NCI-H526 (cell line): ENCODE measurements at regions not wholly inside any gene's neighbourhood (a gene's known extent, or its start where the extent isn't known, plus 50 kb on each side); places are given as distances from the start of the nearest gene placed in this dataset.
A peak's percentile ranks its signal among the peaks of the same experiment; 100 is the strongest.

Experiments
- DNase-seq, 2 experiments: peaks; one replicate each; lab custom pipeline; 2025; lab: John Stamatoyannopoulos, UW

DNA sequence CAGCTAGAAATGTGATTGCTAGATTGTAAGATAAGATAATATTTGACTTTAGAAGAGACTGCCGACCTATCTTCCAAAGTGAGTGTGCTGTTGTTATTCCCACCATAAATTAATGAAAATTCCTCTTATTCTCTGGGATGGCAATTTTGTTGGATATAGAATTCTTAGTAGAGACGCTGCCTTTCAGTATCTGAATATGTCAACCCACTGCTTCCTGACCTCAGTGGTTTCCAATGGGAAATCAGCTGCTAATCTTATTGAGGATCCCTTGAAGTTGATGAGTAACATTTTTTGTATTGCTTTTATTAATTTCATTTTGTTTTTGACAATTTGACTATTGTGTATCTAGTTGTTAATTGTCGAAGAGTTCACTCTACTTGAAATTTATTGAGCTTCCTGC lies 313.0 kb downstream of the BMP2 start:
- no peak for DNase-seq

GRCh38 chr20:7085467-7085866 lies 318.0 kb downstream of the BMP2 start:
- no peak for DNase-seq

DNA sequence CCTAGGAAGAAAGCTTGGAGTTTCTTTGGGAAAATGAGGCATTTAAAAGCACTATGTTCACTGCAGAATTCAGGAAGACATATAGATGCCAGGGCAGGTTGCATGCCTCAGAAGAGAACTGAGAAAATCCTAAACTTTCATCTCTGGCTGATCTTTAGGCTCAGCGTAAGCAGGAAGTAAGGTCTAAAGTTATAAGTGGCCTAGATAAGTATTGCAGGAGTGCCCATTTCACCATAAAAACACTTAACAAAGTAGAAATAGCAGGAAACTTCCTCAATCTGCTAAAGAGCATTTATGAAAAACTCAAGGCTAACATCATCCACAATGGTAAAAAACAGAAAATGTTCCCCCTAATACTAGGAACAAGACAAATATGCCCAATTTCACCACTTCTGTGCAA lies 320.3 kb downstream of the BMP2 start:
- no peak for DNase-seq

- no peak for DNase-seq
These were observed 322.5 kb downstream of the BMP2 start for GRCh38 chr20:7090001-7090400.

GRCh38 chr20:7090811-7091210 lies 323.3 kb downstream of the BMP2 start:
- DNase-seq = peak; percentile 18 to 66

DNA sequence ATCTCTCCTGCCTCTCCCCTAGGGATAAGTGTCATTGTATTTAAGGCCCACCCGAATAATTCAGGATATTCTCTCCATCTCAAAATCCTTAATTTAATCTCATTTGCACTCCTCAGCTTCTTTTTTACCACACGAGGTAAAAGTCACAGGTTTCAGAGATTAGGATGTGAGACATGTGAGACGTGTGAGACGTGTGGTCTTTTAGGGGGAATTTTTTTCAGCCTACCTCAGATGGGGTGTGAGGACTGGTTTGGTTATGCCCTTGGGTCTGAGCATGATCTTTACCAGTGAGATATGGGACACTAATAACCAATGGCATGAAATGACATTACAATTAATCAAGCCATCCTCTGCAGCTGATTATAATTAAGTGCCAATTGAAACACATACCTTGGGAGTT lies 324.2 kb downstream of the BMP2 start:
- no peak for DNase-seq

- DNase-seq = peak; percentile 46 to 66
These were observed 327.0 kb downstream of the BMP2 start for GRCh38 chr20:7094438-7094997.

DNA sequence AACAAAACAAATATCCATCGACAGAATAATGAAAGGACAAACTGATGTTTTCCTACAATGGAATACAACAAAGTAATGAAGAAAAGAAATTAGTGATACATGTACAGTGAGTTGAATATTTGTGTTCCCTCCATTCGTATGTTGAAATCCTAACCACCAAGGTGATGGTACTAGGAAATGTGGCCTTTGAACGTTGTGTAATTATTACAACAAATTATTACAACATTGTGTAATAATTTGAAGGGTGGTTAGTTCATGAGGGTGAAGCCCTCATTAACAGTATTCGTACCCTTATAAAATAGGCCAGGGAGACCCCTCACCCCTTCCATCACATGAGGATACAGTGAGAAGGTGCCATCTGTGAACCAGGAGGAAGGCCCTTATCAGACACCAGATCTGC lies 339.4 kb downstream of the BMP2 start:
- no peak for DNase-seq

DNA sequence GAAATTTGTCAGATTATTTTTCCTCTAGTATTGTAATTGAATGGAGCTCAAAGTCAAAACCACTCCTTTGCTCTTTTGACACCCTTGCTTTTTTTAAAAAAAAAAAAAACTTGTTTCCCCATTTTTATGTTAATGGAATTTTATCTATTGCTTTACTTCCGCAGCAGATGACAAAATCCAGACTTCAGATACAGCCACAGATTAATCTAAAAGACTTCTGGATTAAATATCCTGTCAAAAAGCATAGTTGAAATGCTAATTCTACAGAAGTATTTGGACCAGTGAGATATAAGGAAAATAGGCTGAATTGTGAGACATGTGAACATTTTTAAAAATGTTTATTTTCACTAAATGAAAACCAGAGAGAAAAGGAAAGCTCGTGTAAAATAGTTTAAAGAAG lies 341.4 kb downstream of the BMP2 start:
- no peak for DNase-seq

DNA sequence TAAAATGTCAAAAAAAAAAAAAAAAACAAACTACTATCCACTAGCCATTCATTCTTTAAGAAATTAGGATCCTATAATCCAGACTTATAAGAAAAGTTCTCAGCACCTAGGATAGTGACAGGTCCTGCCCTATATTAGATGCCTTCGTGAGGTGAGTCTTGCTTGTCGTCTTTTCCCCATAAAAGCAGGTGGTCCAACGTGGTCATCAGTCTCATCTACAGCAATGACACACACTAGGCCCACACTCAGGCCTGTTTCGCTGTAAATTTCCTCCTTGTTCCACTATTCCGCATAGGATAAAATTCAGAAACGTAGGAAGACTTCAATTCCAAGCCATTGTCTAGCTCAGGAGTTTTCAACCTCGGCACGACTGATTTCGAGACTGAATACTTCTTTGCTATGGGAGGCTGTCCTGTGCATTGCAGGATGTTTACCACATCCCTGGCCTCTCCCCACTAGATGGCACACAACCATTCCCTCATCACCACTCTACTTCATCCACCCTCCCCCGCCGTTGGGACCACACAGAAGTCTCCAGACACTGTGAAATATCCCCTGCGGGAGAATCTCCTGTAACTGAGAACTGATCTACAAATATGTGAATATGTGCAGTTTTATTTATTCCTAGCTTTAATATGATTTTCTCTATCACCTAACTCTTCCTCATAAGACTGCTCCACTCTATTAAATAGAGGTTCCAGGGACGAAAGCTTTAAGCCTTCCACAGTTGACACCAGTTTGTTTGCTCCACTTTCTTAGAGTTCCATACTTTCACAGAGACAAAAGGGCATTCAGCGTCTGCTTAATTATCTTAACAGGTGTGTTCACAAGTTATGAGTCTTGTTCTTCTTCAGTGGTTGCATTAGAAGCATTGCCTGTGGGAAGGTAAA lies 346.3 kb downstream of the BMP2 start:
- DNase-seq = peak; percentile 82 to 89

DNA sequence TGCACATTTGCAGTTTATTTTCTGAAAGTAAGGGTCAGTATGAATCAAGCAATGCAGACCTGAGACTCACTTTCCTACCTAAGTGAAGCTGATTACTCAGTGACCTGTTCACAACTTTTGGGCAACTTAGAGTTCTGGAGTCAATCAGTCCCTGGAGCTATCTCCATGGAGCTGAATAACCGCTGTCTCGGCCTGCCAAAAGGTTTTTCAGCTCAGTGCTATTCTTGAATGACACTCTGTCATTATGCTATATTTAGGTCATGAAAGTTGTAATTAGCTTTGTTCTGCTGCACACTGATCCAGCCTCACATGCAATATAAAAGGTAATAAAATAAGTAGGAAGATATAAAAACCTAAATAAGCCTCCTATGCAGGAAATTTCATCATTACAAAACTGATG lies 356.0 kb downstream of the BMP2 start:
- no peak for DNase-seq

- DNase-seq = no peak
These were observed 356.6 kb downstream of the BMP2 start for GRCh38 chr20:7124120-7124519.

DNA sequence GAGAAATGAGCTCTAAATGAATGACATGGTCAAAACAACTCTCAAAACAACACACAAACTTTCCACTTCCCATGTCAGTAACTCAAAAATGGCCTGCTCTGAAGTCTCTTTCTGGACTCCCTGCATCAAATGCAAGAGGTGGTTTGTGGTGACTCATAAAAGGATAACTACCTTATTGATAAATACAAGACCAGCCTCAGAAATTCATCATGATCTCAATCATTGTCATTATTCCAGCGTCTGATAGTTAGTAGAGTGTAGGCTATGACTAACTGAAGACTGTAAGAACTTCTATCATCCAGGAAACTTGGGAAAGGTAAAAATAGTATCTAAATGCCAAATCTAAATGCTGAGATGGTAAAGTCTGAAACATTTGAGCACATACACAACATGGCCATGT lies 369.4 kb downstream of the BMP2 start:
- no peak for DNase-seq

DNA sequence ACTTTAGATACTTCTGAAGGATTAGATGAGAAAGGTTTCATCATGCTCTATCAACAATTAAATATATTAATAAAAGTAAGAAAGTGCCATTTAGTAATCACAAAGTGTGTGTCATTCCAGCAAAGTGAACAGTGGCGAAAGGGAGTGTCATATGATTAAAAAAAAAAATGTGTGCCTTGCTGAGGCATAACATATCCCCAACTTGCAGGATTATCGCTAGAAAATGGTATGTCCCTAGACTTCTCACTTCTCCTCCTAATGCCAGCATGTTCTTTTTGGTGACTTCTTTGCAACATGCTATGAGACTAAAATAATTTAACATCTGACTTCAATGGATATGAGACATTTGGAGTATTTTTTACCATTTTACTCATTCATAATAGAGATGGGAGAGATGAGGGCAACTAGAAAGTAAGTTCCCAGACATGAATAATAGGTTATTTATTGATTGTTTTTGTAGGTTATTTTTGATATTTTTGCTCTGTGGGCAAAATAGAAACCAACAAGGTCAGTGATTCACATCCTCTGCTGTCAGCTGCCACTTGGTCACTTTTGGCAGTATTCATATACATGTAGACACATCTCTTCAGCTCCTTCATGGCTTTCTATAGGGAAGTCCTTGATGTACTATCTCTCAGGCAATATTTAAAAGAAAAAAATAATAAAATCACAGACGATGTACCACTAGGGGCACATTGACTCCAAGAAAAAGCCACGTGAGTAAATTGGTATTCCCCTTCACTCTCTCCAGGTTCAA lies 370.1 kb downstream of the BMP2 start:
- DNase-seq = no peak

GRCh38 chr20:7144464-7144863 lies 377.0 kb downstream of the BMP2 start:
- DNase-seq = no peak

GRCh38 chr20:7146552-7147219 lies 379.2 kb downstream of the BMP2 start:
- DNase-seq = no peak

GRCh38 chr20:7147220-7147601 lies 379.7 kb downstream of the BMP2 start:
- no peak for DNase-seq

- DNase-seq = no peak
These were observed 384.4 kb downstream of the BMP2 start for GRCh38 chr20:7151676-7152470.

DNA sequence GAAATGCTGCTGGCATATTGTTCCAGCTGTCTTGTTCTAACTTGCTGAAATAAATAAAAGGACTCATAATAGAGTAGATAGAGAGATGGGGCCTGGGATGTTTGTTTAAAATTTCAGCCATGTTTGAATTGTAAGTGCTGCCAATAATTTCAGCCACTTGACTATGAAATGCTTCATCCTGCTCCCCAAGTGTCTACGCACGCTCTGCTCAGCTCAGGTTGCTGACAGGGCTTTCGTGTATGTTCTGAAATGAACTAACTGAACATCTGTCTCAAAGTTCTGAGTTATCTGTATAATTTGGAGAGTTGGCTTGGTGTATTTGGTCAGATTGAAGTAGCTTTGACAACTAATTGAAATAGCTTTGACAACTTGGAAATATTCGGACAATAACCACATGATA lies 387.8 kb downstream of the BMP2 start:
- DNase-seq = no peak

GRCh38 chr20:7155794-7156193 lies 388.3 kb downstream of the BMP2 start:
- no peak for DNase-seq

DNA sequence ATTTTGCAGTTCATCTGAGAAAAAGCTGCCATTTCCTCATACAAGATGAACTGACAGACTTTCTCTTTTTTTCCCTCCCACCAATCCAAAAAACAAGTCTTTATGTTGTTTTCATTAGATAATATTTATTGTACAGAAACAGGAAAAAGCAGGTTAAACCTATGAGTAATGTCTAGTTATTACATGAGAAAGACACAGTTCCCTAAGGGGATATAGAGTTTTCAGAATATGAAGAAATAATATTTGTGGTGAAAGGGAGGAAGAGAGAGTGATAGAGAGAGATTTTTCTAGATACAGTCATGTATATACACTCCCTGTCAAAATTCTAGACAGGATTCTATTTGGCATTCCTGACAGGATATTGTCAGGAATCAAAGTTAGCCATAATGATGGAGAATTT lies 392.4 kb downstream of the BMP2 start:
- no peak for DNase-seq

DNA sequence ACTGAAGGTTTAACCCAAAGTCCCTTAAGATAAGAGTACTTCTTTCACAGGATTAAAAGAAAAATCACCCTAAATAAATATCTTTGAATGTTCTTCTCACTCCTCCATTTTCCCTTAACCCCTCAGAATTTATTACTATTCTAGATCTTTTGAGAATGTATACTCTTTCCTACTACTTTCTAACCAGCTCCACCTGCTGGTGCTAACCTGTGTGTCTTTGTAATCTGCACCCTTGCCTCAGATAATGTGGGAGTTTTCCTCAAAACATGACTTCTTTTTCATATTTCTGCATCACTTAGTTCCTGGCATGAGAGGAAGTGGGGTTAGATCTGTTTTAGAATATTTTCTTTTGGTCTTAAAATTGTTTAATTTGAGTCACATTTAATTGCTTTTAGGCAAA lies 394.2 kb downstream of the BMP2 start:
- DNase-seq = peak in 1 of 2 experiments; percentile 50
